ENCODE measurements at regions not wholly inside any gene's neighbourhood (a gene's known extent, or its start where the extent isn't known, plus 50 kb on each side); places are given as distances from the start of the nearest gene placed in this dataset.

DNA sequence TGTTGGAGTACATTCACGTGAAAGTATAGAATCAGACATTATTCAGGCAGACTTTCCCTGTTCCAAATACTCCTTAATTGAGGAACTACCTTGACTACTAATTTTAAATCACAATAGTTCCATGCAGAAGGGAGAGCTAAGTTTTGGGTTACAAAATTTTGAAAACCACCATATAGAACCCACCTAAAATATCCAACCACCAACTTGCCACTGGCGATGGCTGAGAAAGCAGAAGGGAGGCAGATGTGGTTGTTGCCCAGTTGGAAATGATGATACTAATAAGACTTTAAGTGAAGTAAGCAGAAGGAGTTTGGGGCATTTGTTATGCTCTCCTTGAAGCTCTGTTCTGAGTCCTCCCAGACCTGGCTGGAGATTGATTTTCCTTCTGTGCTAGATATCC, 190.7 kb downstream of the HLX start:
- no peak for DNase-seq (ENCODE audit: low read depth in 3 of 3)

DNA sequence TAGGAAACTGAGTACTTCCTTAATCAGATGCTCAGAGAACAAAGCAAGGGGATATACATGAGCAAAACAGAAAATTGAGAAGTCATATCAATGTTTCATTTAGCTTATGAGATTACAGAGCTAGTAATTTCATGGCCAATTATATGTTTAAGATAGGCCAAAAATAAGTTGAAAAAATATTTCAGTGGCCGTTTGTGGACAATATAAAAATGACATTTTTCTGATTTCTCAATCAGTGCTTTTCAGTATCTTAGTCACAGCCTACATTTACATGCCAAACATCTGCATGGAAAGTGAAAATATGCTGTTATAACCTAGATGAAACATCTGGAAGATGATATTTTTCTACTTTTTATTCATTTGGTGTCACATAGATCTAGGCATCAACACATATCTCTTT, 192.5 kb downstream of the HLX start:
- no peak for DNase-seq (ENCODE audit: low read depth in 3 of 3)

DNA sequence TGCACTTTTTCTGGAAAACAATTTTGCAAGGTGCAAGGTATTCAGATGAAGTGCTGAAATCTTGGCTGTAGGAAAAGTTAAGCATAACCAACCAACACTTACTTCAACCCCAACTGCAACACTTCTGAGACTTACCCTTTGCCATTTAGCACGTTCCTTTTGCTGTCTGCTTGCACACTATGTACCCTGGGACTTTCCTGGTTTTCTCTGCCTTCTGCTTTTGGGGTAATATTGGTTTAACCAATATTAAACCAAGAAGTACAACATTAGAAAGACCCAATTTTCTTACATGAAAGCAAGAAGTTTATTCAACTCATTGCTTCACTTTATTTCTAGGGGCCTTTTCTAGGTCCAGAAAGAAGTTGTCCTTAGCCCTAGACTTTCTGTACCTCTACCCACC, 193.0 kb downstream of the HLX start:
- DNase-seq (ENCODE audit: low read depth in 3 of 3): no peak

DNA sequence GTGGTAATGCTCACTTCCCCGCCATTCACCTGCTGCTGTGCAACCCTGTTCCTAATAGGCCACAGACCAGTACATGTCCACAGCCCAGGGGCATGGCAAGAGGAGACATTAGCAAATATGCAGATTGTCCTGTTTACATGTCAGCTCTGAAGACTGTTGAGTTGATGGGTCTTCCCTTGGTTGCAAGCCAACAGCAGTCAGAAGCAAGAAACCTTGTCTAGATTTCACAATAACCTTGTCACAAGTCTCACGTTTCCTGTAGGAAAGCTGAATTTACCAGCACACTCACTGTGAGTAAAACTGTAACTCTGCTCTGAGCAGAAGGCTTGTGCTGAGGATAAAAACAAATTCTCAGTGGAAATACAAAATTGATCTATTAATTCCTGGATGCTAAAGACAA, 195.1 kb downstream of the HLX start:
- DNase-seq (ENCODE audit: low read depth in 3 of 3): no peak

DNA sequence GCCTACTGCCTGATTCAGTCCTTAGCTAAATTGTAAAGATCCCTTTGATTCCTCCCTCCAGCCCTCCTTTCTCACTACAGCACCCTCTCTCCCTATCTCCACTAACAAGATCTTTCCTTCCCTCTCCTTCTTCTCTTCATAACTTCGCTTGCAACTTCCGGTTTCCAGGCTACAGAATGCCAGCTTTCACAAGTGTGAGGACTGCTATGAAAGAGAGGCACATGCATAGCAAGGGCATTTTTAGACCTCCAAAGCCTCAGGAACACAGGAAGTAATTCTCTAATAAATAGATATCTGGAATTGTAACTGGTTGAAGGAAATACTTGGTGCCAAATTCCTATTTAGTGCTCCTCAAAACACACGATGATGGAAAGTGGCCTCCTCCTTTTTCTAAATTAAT, 196.7 kb downstream of the HLX start:
- no peak for DNase-seq (ENCODE audit: low read depth in 3 of 3)

DNA sequence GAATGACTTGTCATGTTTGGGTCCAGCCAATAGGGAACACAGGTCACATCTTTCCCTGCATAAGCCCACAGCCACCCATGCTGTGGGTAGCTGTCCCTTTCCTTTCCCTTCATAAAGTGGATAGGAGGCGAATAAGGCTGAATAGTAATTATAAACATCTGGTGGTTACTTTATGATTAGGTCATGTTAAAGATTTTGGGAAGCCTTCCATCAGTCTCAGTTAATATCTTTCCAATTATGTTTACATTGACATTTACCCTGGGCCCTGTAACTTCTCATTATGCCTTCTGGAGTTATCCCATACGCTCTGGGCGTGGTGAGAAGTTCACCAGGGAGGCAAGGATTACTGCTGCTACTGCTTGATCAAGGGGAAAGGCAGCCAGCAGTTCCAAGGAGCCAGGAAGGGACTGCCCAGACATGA, 197.2 kb downstream of the HLX start:
- DNase-seq (ENCODE audit: low read depth in 3 of 3): no peak

DNA sequence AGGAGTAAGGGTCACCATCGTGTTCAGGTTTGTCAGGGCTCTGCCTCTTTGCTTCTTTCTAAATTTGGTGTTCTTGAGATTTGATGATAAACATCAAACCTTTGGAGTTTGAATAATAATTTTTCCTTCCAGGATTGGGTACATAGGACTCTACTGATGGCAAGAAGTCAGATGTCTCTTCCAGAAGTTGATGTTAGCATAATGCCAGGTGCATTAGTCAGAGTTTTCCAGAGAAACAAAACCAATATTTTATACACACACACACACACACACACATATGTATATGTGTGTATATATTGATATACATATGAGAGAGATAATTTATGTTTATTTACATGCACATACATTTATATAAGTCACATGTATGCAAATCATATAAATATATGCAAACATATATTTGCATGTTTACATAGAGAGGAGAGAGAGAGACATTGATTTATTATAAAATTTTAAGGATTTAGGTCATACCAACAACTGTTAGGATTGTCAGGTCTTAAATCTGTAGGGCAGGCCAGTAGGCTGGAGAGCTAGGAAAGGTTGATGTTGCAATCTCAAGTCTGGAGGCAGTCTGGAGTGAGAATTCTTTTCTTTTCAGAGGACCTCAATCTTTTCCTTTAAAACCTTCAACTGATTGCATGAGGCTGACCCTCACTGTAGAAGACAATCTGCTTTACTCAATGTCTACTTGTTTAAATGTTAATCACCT, 199.2 kb downstream of the HLX start:
- no peak for DNase-seq (ENCODE audit: low read depth in 3 of 3)

DNA sequence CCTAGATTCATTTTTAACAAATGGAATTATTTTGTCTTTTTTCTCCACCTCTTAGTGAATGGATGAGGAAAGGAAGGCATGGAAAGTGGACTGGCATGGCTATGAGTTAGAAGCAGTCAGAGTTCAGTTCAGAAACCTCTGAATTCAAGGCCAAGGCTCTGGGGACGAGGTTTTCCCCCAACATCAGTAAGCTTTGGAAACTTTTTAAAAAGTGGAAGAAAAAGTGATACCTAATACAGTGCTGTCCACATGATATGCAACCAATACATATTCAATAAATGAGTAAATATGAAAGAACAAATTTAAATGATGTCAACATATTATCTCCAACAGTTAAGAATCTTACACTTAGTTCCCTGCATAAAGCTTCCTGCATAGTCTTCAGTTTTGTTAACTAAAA, 204.7 kb downstream of the HLX start:
- no peak for DNase-seq (ENCODE audit: low read depth in 3 of 3)

DNA sequence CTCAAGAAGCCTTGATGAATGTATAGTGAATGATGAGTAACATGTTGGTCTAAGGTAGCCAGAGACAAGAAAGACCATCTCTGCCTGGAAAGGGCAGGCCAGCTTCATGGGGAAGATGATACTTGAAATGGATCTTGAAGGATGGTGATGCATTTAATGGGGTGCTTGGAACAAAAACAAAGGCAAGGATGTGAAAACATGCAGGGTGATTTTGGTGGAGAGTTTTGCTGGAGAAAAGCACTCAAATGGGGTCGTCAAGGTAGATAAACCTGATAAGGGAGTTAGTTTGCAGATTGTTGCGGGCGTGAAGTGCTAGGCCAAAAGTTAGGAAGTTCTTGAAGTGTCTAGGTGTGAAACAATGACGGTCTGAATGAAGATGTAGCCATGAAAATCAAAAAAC, 205.4 kb downstream of the HLX start:
- no peak for DNase-seq (ENCODE audit: low read depth in 3 of 3)

DNA sequence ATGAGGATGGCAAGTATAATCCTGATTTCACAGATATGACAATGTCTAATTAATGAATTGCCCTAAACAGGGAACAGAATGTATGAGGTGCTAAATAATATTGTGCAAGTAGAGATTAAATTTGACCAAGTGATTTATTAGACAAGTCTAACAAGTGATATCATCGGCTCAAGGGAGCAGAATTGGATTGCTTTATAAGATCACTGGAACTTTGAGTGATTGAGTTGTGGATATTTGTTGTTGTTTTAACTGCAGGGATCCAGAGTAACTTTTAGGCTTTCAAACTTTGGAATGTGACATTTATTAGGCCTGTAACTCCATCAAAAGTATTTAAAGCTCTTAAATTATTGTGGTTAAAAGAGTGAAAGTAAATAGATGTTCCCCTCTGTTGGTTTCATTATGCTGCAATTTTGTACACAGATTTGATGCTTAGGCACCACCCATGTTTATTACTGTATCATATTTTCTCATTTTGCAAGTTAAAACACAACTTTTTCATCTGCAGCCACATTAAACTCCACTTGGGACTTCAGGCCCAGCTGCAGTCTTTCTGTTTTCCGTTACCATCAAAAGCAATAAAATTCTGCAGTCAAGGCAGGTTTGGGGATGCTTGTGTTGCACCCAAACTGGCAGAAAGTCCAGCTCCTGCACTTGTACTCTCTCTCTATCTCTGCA, 206.6 kb downstream of the HLX start:
- no peak for DNase-seq (ENCODE audit: low read depth in 3 of 3)

DNA sequence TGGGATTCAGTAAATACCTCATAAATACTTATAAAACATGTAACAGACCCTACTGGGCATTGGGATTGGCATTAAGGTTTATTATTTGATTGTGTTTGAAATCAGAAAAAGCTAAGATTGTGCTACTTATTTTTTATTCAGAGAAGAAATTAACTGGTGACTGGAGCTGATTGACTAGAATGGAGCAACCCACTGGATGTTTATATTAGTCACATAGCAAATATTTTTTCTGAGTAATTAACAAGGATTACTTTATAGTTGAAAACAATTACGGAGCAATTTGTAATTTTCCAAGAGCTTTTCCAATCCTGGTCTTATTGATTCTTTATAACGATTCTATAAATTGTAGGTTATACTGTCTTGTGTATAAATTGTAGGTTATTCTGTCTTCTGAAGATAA, 208.7 kb downstream of the HLX start:
- no peak for DNase-seq (ENCODE audit: low read depth in 3 of 3)

DNA sequence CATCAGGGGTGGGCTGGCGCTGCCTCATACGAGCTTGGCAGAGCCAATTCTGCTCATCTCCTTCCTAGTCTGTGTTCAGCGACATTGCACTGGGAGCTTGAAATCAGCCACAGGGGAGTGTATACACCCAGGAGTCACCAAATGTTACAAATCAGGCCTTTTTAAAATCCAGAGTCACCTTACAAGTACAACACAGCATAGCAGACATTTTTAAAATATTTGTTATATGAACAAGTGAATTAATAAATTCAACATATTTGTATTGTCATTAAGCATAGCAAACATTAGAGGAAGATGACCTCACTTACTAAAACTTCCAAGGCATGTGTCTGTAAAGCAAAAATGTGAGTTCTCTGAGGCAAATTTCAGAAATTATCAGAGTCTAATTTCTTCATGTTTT, 210.0 kb downstream of the HLX start:
- DNase-seq (ENCODE audit: low read depth in 3 of 3): no peak

DNA sequence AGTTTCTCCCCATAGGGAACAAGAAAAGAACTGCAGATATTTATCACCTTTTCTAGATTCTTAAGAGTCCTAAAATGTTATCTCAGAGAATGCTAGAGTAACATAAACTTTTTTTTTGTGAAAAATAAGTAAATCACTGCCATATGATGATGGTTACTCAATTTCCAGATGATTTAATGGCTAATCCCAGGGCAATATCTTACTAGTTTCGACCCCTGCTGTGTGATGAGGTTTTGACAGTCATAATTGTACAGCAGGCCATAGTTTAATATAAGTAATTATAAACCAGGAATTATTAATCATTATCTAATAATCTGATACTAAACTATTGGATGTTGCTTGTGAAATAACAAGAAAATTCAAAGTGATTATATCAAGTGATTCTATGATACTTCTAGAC, 210.6 kb downstream of the HLX start:
- DNase-seq (ENCODE audit: low read depth in 3 of 3): no peak

DNA sequence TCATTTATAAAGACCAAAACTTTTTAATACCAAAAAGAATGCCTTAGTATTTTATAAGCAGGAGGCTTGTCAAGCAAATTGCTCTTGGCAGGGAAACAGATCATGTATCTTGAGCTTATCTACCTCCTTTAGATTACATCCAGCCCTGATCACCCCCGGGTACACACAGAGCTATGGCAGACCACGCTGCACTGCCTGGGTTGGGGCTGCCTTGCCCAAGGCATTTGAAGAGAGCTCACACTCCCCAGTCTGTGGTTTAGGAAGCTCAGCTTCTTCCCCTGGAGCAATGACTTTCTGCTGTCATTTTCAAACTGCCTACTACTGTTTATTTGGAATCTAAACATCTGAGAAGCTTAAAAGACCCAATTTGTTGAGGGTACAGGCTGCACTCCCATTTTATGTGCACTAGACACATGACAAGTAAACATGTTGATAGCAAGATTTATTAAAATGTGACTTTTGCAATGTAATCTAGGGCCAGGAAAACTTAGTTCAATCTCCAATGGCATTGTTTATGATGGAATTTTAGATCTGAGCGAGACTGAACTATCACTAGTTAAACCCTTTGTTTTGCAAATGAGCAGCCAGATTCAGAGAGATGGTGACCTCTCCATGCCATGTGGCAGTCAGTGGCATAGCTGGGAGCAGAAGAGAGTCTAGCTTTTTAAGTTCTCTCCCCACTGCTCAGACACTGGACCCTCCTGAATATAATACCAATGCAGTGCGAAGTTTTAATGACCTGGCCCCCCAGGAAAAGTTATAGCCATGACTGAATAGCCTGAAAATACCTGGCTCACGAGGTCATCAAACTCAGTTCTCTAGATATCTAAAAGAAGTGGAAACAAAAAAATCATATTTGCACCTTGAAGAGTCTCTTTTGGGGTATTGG, 214.9 kb downstream of the HLX start:
- DNase-seq (ENCODE audit: low read depth in 3 of 3): no peak

DNA sequence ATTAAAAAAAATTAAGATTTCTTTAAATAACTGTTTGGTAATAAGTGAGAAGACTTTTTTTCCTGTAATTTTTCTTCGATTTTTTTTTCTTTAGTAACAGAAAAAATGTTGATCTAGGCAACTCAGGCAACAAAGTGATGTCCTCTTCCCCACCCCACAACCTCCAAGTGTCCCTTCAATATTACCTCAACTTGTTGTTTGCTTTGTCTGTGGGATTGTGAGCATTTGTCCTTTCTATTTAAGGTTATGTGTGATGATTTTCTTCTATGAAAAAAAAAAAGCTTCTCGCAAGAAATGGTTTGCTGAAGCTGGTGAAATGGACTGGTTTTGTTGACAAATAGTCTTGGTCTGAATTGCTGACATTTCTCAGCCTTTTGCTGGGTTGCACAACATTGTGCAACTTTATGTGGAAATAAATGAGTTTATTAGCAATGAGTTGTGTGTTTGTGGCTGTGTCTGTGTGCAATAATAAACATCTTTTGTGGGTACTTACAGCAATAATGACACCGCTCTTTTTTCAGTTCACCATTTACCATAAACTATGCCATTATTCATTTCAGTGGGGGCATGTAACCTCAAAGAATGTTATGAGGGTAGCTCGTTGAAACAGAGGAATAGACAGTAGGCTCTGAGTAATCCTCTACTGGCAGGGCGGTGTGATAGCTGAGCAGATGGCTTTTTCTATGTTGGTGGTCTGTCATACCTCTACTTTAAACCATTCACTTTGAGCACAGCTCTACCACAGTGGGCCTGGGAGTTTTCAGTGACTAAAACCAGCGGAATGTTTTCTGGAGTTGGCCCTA, 218.4 kb downstream of the HLX start:
- no peak for DNase-seq (ENCODE audit: low read depth in 3 of 3)

DNA sequence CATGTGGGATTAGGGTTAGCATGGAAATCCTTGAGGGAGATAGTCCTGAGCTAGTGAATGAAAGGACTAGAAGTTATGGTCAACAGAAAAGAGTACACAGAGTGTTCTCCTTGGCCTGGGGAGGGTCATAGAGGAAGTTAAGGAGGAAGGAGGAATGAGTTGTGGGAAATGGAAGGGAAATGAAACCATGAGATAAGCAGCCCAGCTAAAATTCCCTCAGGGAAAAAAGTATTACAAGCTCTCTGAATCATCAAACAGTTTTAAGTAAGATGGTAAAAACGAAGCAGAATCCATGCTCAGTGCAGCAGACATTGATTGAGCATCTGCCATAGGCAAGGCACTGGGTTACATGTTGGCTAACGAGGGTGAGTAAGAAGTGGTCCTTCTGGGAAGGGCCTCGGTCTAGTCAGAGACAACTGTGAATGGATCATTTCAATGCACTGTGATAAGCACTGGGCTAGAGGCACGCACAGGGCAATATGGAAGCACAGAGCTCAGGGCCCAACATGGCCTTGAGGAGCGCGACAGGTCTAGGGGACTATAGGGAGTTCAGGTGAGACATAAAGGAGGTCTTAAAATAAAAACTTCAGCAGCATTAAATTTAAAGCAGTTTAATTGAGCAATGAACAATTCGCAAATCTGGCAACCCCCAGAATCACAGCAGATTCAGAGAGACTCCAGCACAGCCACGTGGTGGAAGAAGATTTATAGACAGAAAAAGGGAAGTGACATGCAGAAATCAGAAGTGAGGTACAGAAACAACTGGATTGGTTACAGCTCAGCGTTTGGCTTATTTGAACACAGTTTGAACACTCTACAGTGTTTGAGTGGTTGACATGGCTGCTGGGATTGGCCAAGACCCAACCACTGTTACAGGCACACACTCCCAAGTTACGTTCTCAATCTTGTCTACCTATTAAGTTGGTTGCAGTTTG, 219.5 kb downstream of the HLX start:
- no peak for DNase-seq (ENCODE audit: low read depth in 3 of 3)

DNA sequence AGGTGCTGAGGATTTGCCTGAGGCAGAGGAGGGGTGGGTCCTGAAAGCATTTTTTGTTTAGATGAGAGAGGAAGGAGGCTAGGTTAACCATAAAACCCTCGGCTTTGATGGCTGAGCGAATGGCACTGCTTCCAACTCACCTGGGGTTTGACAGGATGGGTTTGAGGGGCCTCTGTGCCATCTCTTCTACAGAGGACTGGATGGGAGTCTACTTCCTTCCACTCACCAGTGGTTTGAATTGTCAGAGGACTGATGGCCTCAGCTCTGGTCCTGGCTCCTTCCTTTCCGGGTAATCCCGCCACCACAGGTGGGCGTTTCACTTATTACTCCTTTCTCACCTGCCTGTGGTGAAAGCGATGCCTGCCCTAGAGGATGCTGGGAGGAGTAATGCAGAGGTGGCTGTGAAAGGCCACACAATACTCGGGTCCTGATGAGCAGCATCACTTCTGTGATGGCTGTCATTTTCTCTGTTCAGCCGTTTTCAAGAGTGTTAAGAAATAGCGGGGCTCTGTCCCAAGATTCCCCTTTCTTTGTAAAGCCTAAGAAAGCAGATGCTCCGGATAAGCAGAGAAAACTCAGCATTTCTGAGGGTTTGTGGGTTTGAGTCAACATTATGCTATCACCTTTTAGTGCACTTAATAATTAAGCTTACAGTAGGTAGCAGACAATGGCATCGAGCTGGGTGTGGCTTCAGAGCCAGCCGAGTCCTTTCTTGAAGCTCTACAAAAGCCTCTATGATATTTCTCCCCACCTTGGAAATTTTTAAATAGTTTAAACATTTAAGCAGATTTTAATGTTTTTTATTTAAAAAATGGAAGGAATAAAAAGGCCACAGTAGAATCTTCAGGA, 220.7 kb downstream of the HLX start:
- DNase-seq (ENCODE audit: low read depth in 3 of 3): no peak

DNA sequence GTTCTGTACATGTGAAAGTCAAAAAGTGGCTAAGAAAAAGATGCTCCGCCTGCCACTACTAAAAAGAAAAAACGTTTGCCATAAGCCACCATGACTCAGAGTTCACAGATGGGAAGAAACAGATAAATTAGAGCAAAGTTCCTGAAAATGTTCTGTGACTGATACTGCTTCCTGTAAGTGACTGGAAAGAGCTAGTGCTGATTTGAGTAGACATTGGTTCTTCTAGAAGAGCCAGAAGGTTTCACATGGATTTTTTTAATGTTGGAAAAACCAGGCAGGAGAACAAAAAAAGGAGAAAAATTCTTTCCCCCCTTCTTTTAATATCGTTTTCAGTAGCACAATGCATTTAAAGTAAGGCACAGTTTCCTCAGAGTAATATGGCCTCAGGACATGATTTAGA, 221.4 kb downstream of the HLX start:
- DNase-seq (ENCODE audit: low read depth in 3 of 3): no peak

DNA sequence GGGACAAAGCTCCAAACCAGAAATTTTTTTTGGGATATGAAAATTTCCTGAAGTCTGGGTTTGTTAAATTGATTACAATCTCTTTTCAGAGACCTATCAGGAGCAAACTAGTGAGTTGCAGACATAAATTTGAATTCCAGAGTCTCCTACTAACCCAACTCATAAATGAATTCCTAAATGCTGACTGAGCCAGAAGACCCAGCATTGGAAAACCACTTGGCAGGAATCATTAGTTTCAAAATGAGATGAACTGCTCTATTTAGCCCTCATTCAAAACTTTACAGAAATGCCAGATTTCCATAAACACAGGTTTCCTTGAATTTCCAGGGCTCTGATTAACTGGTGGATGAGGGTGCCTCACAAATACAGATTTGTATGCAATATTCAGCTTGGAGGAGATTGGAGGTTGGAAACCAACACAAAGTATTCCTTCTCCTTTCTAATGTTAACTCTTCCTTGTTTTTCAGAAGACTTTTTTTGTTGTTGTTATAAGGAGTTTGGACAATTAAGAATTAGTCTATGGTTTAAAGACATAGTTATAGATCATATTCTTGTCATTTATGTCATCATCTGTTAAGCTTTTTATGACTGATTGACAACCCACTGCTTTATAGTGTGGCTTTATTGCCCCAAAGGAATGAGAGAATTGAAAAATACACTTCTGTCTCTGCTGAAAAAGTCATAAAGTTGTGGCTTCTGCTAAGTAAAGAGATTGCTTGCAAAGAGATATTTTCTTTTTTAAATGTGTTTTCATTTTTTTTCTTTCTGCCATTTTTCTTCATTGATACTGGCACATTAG, 222.8 kb downstream of the HLX start:
- DNase-seq (ENCODE audit: low read depth in 3 of 3): no peak
